WTC11 (cell line): ENCODE measurements at regions not wholly inside any gene's neighbourhood (a gene's known extent, or its start where the extent isn't known, plus 50 kb on each side); places are given as distances from the start of the nearest gene placed in this dataset.

Experiments
- ATAC-seq: fragments of 200-7000 bp; cut with Tn5 transposase; 2 replicates; pipeline ENCODE4 v1.10.0; 2021; ENCODE audit warnings: mild to moderate bottlenecking, moderate library complexity
- CTCF ChIA-PET: fragments of 300-600 bp; sonication (Branson Sonifier 250); formaldehyde crosslinking; loops from one replicate; lab custom pipeline; 2021; ENCODE audit warnings: antibody characterized with exemption; lab: Charles Lee
- POLR2A ChIA-PET: fragments of 350-600 bp; sonication (Branson Sonifier 250); formaldehyde crosslinking; loops from one replicate; lab custom pipeline; 2021; ENCODE audit warnings: antibody characterized with exemption; lab: Charles Lee
- DNase-seq: peaks from one replicate; pipeline ENCODE4 v3.0.0; 2021; ENCODE audit warnings: low spot score
- H3K27ac Mint-ChIP-seq: 2 replicates; pipeline ENCODE4 v1.8.0; 2021; ENCODE audit warnings: mixed read lengths
- H3K27me3 Mint-ChIP-seq: 2 replicates; pipeline ENCODE4 v1.8.0; 2021; ENCODE audit warnings: low read depth, mild to moderate bottlenecking, moderate library complexity, mixed read lengths
- H3K36me3 Mint-ChIP-seq: 2 replicates; pipeline ENCODE4 v1.8.0; 2021; ENCODE audit warnings: mixed read lengths
- H3K4me1 Mint-ChIP-seq: 2 replicates; pipeline ENCODE4 v1.8.0; 2022; ENCODE audit warnings: mixed read lengths
- H3K4me3 Mint-ChIP-seq: 2 replicates; pipeline ENCODE4 v1.8.0; 2021; ENCODE audit warnings: mild to moderate bottlenecking, moderate library complexity, mixed read lengths
- H3K9me3 Mint-ChIP-seq: 2 replicates; pipeline ENCODE4 v1.8.0; 2021; ENCODE audit warnings: mixed read lengths
- CBFB ChIP-seq: sonication (generic); formaldehyde crosslinking; IDR thresholded peaks from 2 replicates; pipeline ENCODE4 v1.8.1; 2022; ENCODE audit warnings: mild to moderate bottlenecking, low read depth, missing genetic modification reagents
- CREM ChIP-seq: sonication (generic); formaldehyde crosslinking; IDR thresholded peaks from 2 replicates; pipeline ENCODE4 v1.8.1; 2022; ENCODE audit warnings: mild to moderate bottlenecking, missing genetic modification reagents, moderate library complexity
- EMX1 ChIP-seq: fragments of 250-450 bp; sonication (Bioruptor Pico); IDR thresholded peaks from 2 replicates; pipeline ENCODE4 v1.8.0; 2021; ENCODE audit warnings: mild to moderate bottlenecking
- ESRRA ChIP-seq: sonication (generic); formaldehyde crosslinking; IDR thresholded peaks from 2 replicates; pipeline ENCODE4 v1.8.1; 2022; ENCODE audit warnings: mild to moderate bottlenecking, missing genetic modification reagents, borderline replicate concordance
- ETV6 ChIP-seq: sonication (generic); formaldehyde crosslinking; IDR thresholded peaks from 2 replicates; pipeline ENCODE4 v1.8.1; 2022; ENCODE audit warnings: mild to moderate bottlenecking, missing genetic modification reagents
- FOXJ3 ChIP-seq: sonication (generic); formaldehyde crosslinking; IDR thresholded peaks from 2 replicates; pipeline ENCODE4 v1.9.0; 2021; ENCODE audit warnings: missing genetic modification reagents, mild to moderate bottlenecking, borderline replicate concordance
- FOXK1 ChIP-seq: sonication (generic); formaldehyde crosslinking; IDR thresholded peaks from 2 replicates; pipeline ENCODE4 v1.8.0; 2022; ENCODE audit warnings: mild to moderate bottlenecking, moderate library complexity, missing genetic modification reagents
- JAZF1 ChIP-seq: fragments of 250-450 bp; sonication (Bioruptor Pico); IDR thresholded peaks from 2 replicates; pipeline ENCODE4 v1.9.0; 2021; ENCODE audit warnings: moderate library complexity, mild to moderate bottlenecking, inconsistent platforms
- JUN ChIP-seq: sonication (generic); formaldehyde crosslinking; IDR thresholded peaks from 2 replicates; pipeline ENCODE4 v1.8.0; 2023; ENCODE audit warnings: mild to moderate bottlenecking, missing genetic modification reagents
- KAT7 ChIP-seq: sonication (generic); formaldehyde crosslinking; IDR thresholded peaks from 2 replicates; pipeline ENCODE4 v1.8.1; 2023; ENCODE audit warnings: missing genetic modification reagents, mild to moderate bottlenecking, borderline replicate concordance
- NFYB ChIP-seq: sonication (generic); formaldehyde crosslinking; conservative IDR thresholded peaks from 2 replicates; pipeline ENCODE4 v1.8.0; 2022; ENCODE audit warnings: low read depth, missing genetic modification reagents
- OVOL2 ChIP-seq: fragments of 250-450 bp; sonication (Bioruptor Pico); IDR thresholded peaks from 2 replicates; pipeline ENCODE4 v1.9.0; 2021; ENCODE audit warnings: mild to moderate bottlenecking, borderline replicate concordance
- PRRX2 ChIP-seq: fragments of 250-450 bp; sonication (Bioruptor Pico); IDR thresholded peaks from 2 replicates; pipeline ENCODE4 v1.8.0; 2021; ENCODE audit warnings: mild to moderate bottlenecking
- SMAD4 ChIP-seq: sonication (generic); formaldehyde crosslinking; IDR thresholded peaks from 2 replicates; pipeline ENCODE4 v1.8.0; 2022; ENCODE audit warnings: mild to moderate bottlenecking, missing genetic modification reagents
- SP1 ChIP-seq: sonication (generic); formaldehyde crosslinking; conservative IDR thresholded peaks from 2 replicates; pipeline ENCODE4 v1.8.1; 2022; ENCODE audit warnings: missing genetic modification reagents
- TCF7 ChIP-seq: sonication (generic); formaldehyde crosslinking; IDR thresholded peaks from 2 replicates; pipeline ENCODE4 v1.8.0; 2022; ENCODE audit warnings: mild to moderate bottlenecking, low read depth, missing genetic modification reagents, moderate library complexity
- TEAD4 ChIP-seq: sonication (generic); formaldehyde crosslinking; IDR thresholded peaks from 2 replicates; pipeline ENCODE4 v1.8.0; 2022; ENCODE audit warnings: mild to moderate bottlenecking, missing genetic modification reagents
- ZNF232 ChIP-seq: sonication (generic); formaldehyde crosslinking; IDR thresholded peaks from 2 replicates; pipeline ENCODE4 v1.8.0; 2022; ENCODE audit warnings: mild to moderate bottlenecking, missing genetic modification reagents
- TF ChIP-seq, protein P1 (sequence below): sonication (generic); formaldehyde crosslinking; IDR thresholded peaks from 2 replicates; pipeline ENCODE4 v1.8.0; 2022; ENCODE audit warnings: mild to moderate bottlenecking, missing genetic modification reagents
- TF ChIP-seq, protein P2 (sequence below): sonication (generic); formaldehyde crosslinking; IDR thresholded peaks from 2 replicates; pipeline ENCODE4 v1.8.0; 2022; ENCODE audit warnings: missing genetic modification reagents
- TF ChIP-seq, protein P3 (sequence below): sonication (generic); formaldehyde crosslinking; IDR thresholded peaks from 2 replicates; pipeline ENCODE4 v1.8.0; 2022; ENCODE audit warnings: mild to moderate bottlenecking, missing genetic modification reagents
- TF ChIP-seq, protein P4 (sequence below): sonication (generic); formaldehyde crosslinking; IDR thresholded peaks from 2 replicates; pipeline ENCODE4 v1.8.1; 2022; ENCODE audit warnings: mild to moderate bottlenecking, missing genetic modification reagents, moderate library complexity, borderline replicate concordance

DNA sequence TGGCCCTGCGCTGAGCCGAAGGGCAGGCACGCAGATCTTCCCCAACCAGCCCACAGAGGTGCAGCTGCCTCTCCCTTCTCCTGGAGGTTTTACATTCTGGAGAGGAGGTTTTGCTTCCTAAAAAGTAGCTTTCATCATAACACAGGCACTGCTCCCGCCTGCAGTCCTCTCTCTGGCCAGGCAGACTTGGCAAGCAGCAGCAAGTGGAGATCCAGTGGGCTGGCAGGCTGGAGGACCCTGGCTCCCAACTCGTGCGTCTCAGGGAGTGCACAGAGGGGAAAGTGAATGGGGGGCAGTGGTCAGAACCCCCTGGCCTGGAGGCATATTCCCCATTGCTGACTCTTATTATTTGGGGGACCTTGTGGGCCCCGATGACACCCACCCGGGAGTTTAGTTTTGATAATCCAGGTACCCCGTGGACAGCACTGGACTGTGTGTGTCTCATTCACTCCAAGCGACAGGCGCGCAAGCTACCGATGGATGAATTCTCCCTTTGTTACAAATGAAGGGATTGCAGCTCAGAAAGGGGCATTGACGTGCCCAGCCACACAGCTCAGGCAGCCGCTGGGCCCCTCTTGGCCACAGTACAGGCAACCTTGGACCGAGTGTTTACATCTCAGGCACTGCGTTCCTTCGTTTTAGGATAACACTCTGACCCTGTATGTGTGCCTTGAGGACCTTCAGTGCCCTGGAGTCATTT lies 1223.9 kb downstream of the BRD1 start (continued):
- TF ChIP-seq CBFB (CRISPR knock-in tag): no peak
- TF ChIP-seq, protein P1, sequence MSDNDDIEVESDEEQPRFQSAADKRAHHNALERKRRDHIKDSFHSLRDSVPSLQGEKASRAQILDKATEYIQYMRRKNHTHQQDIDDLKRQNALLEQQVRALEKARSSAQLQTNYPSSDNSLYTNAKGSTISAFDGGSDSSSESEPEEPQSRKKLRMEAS (CRISPR knock-in tag): no peak
- TF ChIP-seq FOXK1 (CRISPR knock-in tag): no peak

DNA sequence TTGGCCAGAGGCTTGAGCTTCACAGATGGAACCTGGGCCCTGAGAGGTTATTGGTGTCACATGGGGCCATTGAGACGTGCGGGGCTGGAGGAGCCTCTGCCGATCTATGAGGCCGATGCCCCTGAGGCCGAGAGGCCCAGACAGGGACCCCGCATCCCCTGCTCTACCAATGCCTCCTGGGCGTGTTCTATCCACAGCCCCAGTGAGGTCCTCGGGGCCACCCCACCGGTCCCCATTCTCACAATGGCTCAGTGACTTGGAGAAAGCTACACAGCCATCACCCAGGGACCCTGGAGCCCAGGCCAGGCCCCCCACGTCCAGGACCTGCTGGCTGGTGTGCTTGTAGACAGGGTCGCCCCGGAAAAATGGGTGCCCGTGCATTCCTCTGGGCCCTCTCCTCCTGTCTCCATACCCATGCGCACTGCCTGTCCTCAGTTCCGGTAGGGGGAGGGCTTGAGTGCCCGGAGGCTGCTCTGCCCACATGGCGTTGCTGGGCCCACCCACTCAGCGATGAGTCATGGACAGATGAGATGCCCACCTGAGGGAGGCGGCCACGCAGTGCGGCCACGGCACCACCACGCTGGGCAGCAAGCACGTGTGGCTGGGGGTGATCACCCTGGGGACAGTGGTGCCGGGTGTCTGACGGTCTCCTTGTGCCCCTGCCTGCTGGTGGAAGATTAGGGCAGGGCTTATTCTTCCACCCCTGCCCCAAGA lies 1224.7 kb downstream of the BRD1 start:
- no peak for ATAC-seq
- POLR2A ChIA-PET: no interaction called here
- TF ChIP-seq FOXJ3 (CRISPR knock-in tag) (no peak), KAT7 (CRISPR knock-in tag) (no peak), EMX1 (CRISPR knock-in tag) (no peak), JAZF1 (CRISPR knock-in tag) (no peak), ESRRA (CRISPR knock-in tag) (no peak), ZNF232 (no peak), SP1 (CRISPR knock-in tag) (no peak), CREM (CRISPR knock-in tag) (no peak), JUN (CRISPR knock-in tag) (no peak), TEAD4 (CRISPR knock-in tag) (no peak), TCF7 (CRISPR knock-in tag) (no peak), ETV6 (CRISPR knock-in tag) (no peak), SMAD4 (CRISPR knock-in tag) (no peak), PRRX2 (no peak), NFYB (CRISPR knock-in tag) (no peak), OVOL2 (CRISPR knock-in tag) (no peak)
- TF ChIP-seq, protein P2, sequence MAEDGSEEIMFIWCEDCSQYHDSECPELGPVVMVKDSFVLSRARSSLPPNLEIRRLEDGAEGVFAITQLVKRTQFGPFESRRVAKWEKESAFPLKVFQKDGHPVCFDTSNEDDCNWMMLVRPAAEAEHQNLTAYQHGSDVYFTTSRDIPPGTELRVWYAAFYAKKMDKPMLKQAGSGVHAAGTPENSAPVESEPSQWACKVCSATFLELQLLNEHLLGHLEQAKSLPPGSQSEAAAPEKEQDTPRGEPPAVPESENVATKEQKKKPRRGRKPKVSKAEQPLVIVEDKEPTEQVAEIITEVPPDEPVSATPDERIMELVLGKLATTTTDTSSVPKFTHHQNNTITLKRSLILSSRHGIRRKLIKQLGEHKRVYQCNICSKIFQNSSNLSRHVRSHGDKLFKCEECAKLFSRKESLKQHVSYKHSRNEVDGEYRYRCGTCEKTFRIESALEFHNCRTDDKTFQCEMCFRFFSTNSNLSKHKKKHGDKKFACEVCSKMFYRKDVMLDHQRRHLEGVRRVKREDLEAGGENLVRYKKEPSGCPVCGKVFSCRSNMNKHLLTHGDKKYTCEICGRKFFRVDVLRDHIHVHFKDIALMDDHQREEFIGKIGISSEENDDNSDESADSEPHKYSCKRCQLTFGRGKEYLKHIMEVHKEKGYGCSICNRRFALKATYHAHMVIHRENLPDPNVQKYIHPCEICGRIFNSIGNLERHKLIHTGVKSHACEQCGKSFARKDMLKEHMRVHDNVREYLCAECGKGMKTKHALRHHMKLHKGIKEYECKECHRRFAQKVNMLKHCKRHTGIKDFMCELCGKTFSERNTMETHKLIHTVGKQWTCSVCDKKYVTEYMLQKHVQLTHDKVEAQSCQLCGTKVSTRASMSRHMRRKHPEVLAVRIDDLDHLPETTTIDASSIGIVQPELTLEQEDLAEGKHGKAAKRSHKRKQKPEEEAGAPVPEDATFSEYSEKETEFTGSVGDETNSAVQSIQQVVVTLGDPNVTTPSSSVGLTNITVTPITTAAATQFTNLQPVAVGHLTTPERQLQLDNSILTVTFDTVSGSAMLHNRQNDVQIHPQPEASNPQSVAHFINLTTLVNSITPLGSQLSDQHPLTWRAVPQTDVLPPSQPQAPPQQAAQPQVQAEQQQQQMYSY (CRISPR knock-in tag): no peak
- TF ChIP-seq, protein P3, sequence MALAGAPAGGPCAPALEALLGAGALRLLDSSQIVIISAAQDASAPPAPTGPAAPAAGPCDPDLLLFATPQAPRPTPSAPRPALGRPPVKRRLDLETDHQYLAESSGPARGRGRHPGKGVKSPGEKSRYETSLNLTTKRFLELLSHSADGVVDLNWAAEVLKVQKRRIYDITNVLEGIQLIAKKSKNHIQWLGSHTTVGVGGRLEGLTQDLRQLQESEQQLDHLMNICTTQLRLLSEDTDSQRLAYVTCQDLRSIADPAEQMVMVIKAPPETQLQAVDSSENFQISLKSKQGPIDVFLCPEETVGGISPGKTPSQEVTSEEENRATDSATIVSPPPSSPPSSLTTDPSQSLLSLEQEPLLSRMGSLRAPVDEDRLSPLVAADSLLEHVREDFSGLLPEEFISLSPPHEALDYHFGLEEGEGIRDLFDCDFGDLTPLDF (CRISPR knock-in tag): no peak
- TF ChIP-seq, protein P4, sequence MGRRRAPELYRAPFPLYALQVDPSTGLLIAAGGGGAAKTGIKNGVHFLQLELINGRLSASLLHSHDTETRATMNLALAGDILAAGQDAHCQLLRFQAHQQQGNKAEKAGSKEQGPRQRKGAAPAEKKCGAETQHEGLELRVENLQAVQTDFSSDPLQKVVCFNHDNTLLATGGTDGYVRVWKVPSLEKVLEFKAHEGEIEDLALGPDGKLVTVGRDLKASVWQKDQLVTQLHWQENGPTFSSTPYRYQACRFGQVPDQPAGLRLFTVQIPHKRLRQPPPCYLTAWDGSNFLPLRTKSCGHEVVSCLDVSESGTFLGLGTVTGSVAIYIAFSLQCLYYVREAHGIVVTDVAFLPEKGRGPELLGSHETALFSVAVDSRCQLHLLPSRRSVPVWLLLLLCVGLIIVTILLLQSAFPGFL (CRISPR knock-in tag): no peak
- TF ChIP-seq, protein P1 (CRISPR knock-in tag): no peak
- TF ChIP-seq, all 79 proteins: peak for 0
- CTCF ChIA-PET: no interaction called here
- Mint-ChIP-seq H3K4me1 (peaks cover 6% of the 10 kb centered on the region; the same call in 1 of the 2 replicates), H3K9me3 (peaks cover 15% of the 10 kb centered on the region), H3K27ac (no peak overlapping the region), H3K36me3 (peaks cover 16% of the 10 kb centered on the region), H3K4me3 (no peak overlapping the region), H3K27me3 (no peaks in the 10 kb centered on the region)
- DNase-seq: no peak
